ENCODE measurements at regions not wholly inside any gene's neighbourhood (a gene's known extent, or its start where the extent isn't known, plus 50 kb on each side); places are given as distances from the start of the nearest gene placed in this dataset.
"Not testable (repeated sequence)": the region's sequence is repeated elsewhere in the genome, so short reads cannot be mapped to it uniquely, and the experiment has no call there.

GRCh38 chr4:138891631-138892031, 124.0 kb upstream of the NOCT start:
- no peak for DNase-seq

GRCh38 chr4:138890891-138891570, 124.5 kb upstream of the NOCT start:
- peak in 2 of 3 donors; percentile 9 to 47 for DNase-seq

- no peak for DNase-seq
Measured at GRCh38 chr4:138889216-138889615, 126.4 kb upstream of the NOCT start.

- DNase-seq = no peak
Measured at GRCh38 chr4:138887741-138888140, 127.8 kb upstream of the NOCT start.

- DNase-seq = no peak
Measured at GRCh38 chr4:138887341-138887740, 128.2 kb upstream of the NOCT start.

- no peak for DNase-seq
Measured at GRCh38 chr4:138879757-138880156, 135.8 kb upstream of the NOCT start.

- DNase-seq = no peak
Measured at GRCh38 chr4:138875891-138876608, 139.5 kb upstream of the NOCT start.

- no peak for DNase-seq
Measured at GRCh38 chr4:138871555-138871875, 144.1 kb upstream of the NOCT start.

GRCh38 chr4:138870737-138871554, 144.6 kb upstream of the NOCT start:
- DNase-seq = peak; percentile 74 to 81 (median 76)

- DNase-seq = no peak
Measured at GRCh38 chr4:138869631-138870030, 145.9 kb upstream of the NOCT start.

GRCh38 chr4:138869165-138869564, 146.4 kb upstream of the NOCT start:
- DNase-seq = no peak

- no peak for DNase-seq
Measured at GRCh38 chr4:138868562-138868961, 147.0 kb upstream of the NOCT start.

- no peak for DNase-seq
Measured at GRCh38 chr4:138867404-138867803, 148.2 kb upstream of the NOCT start.

- DNase-seq = no peak
Measured at GRCh38 chr4:138866314-138866713, 149.3 kb upstream of the NOCT start.

- no peak for DNase-seq
Measured at GRCh38 chr4:138865765-138866164, 149.8 kb upstream of the NOCT start.

- no peak for DNase-seq
Measured at GRCh38 chr4:138864961-138865720, 150.4 kb upstream of the NOCT start.

- DNase-seq = no peak
Measured at GRCh38 chr4:138863160-138863559, 152.4 kb upstream of the NOCT start.

GRCh38 chr4:138861135-138861534, 154.4 kb upstream of the NOCT start:
- no peak for DNase-seq

- DNase-seq = not testable (repeated sequence)
Measured at GRCh38 chr4:138860357-138860756, 155.2 kb upstream of the NOCT start.

- DNase-seq = no peak
Measured at GRCh38 chr4:138859254-138859653, 156.3 kb upstream of the NOCT start.

GRCh38 chr4:138858419-138858818, 157.2 kb upstream of the NOCT start:
- DNase-seq = no peak

GRCh38 chr4:138857416-138857815, 158.2 kb upstream of the NOCT start:
- DNase-seq = no peak

- no peak for DNase-seq
Measured at GRCh38 chr4:138852681-138853080, 162.9 kb upstream of the NOCT start.
